GM23338 (cell line): ENCODE measurements at regions not wholly inside any gene's neighbourhood (a gene's known extent, or its start where the extent isn't known, plus 50 kb on each side); places are given as distances from the start of the nearest gene placed in this dataset.

Experiments used
- ATAC-seq: fragments of 200-7000 bp; cut with Tn5 transposase; 3 replicates; pipeline ENCODE4 v1.9.1; 2020
- DNase-seq: peaks from one replicate; pipeline ENCODE4 v3.0.0-alpha.2; 2015; ENCODE audit warnings: low spot score
- H2AFZ ChIP-seq: fragments of 200-600 bp; sonication (generic); 2 replicates; pipeline ENCODE4 v1.8.0; 2016; ENCODE audit warnings: antibody characterized with exemption, mild to moderate bottlenecking, moderate library complexity
- H3F3A ChIP-seq: fragments of 200-600 bp; sonication (generic); replicated peaks from 2 replicates; pipeline ENCODE4 v1.8.0; 2017; ENCODE audit warnings: antibody characterized with exemption, mixed run types, low read depth
- H3K27ac ChIP-seq: fragments of 200-600 bp; sonication (generic); 2 replicates; pipeline ENCODE4 v1.6.1; 2016; ENCODE audit warnings: low read depth
- H3K27me3 ChIP-seq: fragments of 200-600 bp; sonication (generic); 2 replicates; pipeline ENCODE4 v1.8.0; 2016; ENCODE audit warnings: mild to moderate bottlenecking, mixed run types, moderate library complexity; ENCODE audit not compliant: insufficient read depth
- H3K36me3 ChIP-seq: fragments of 200-600 bp; sonication (generic); 2 replicates; pipeline ENCODE4 v1.8.0; 2016; ENCODE audit warnings: mild to moderate bottlenecking; ENCODE audit not compliant: insufficient read depth
- H3K4me1 ChIP-seq: fragments of 200-600 bp; sonication (generic); 2 replicates; pipeline ENCODE4 v1.8.0; 2016; ENCODE audit warnings: mild to moderate bottlenecking, moderate library complexity; ENCODE audit not compliant: insufficient read depth
- H3K4me2 ChIP-seq: fragments of 200-600 bp; sonication (generic); 2 replicates; pipeline ENCODE4 v1.7.1; 2017; ENCODE audit warnings: mixed run types
- H3K4me3 ChIP-seq: fragments of 200-600 bp; sonication (generic); 2 replicates; pipeline ENCODE4 v1.6.1; 2016; ENCODE audit warnings: mixed run types
- H3K79me2 ChIP-seq: fragments of 200-600 bp; sonication (generic); replicated peaks from 2 replicates; pipeline ENCODE4 v1.8.0; 2017; ENCODE audit warnings: mild to moderate bottlenecking; ENCODE audit not compliant: insufficient read depth
- H3K9me2 ChIP-seq: fragments of 200-600 bp; sonication (generic); 2 replicates; pipeline ENCODE4 v1.8.0; 2017; ENCODE audit not compliant: insufficient read depth
- H4K20me1 ChIP-seq: fragments of 200-600 bp; sonication (generic); replicated peaks from 2 replicates; pipeline ENCODE4 v1.8.0; 2017; ENCODE audit warnings: mild to moderate bottlenecking; ENCODE audit not compliant: insufficient read depth
- H3K27ac Mint-ChIP-seq: 2 replicates; pipeline ENCODE4 v1.8.0; 2020; ENCODE audit warnings: inconsistent platforms, mild to moderate bottlenecking, moderate library complexity, mixed read lengths
- H3K27me3 Mint-ChIP-seq: 3 replicates; pipeline ENCODE4 v1.8.0; 2022; ENCODE audit warnings: low read depth, mild to moderate bottlenecking, moderate library complexity, mixed read lengths, inconsistent platforms; ENCODE audit not compliant: insufficient read depth, poor library complexity
- H3K36me3 Mint-ChIP-seq: 3 replicates; pipeline ENCODE4 v1.8.0; 2021; ENCODE audit warnings: low read depth, mild to moderate bottlenecking, inconsistent platforms, moderate library complexity, mixed read lengths
- H3K4me1 Mint-ChIP-seq: 3 replicates; pipeline ENCODE4 v1.8.0; 2020; ENCODE audit warnings: mild to moderate bottlenecking, inconsistent platforms, mixed read lengths
- H3K4me3 Mint-ChIP-seq: 3 replicates; pipeline ENCODE4 v1.8.0; 2021; ENCODE audit warnings: moderate library complexity, mild to moderate bottlenecking, inconsistent platforms, mixed read lengths
- H3K9me3 Mint-ChIP-seq: 3 replicates; pipeline ENCODE4 v1.8.0; 2020; ENCODE audit warnings: moderate library complexity, mild to moderate bottlenecking, inconsistent platforms, mixed read lengths
- CREB1 ChIP-seq: fragments of 250-450 bp; sonication (Bioruptor Pico); IDR thresholded peaks from 2 replicates; pipeline ENCODE4 v1.5.0; 2020; ENCODE audit warnings: low read depth, mild to moderate bottlenecking, moderate library complexity
- CTCF ChIP-seq, 2 experiments: fragments of 200-600 bp in 1 of 2; sonication (generic) in 1 of 2; conservative IDR thresholded peaks; 2 replicates each; pipeline versions ENCODE4 v1.5.1 to v1.6.1; 2016 to 2017; ENCODE audit warnings: antibody characterized with exemption in 2 of 2, low read depth in 2 of 2, mild to moderate bottlenecking in 2 of 2, moderate library complexity in 1 of 2
- ETS1 ChIP-seq: IDR thresholded peaks from 2 replicates; pipeline ENCODE4 v1.6.1; 2016; ENCODE audit warnings: antibody characterized with exemption
- EZH2 ChIP-seq: fragments of 200-600 bp; sonication (generic); IDR thresholded peaks from one replicate; pipeline ENCODE4 v1.8.0; 2017; ENCODE audit warnings: antibody characterized with exemption, mild to moderate bottlenecking, low read depth; ENCODE audit not compliant: unreplicated experiment
- EZH2phosphoT487 ChIP-seq: fragments of 200-600 bp; sonication (generic); IDR thresholded peaks from one replicate; pipeline ENCODE4 v1.8.1; 2018; ENCODE audit warnings: antibody characterized with exemption; ENCODE audit not compliant: unreplicated experiment
- JUNB ChIP-seq: IDR thresholded peaks from one replicate; pipeline ENCODE4 v1.6.1; 2016; ENCODE audit warnings: antibody characterized with exemption; ENCODE audit not compliant: unreplicated experiment
- NANOG ChIP-seq: IDR thresholded peaks from 2 replicates; pipeline ENCODE4 v1.6.1; 2016; ENCODE audit warnings: antibody characterized with exemption, borderline replicate concordance
- POLR2AphosphoS5 ChIP-seq: IDR thresholded peaks from 2 replicates; pipeline ENCODE4 v1.6.1; 2016; ENCODE audit warnings: antibody characterized with exemption, low read depth
- REST ChIP-seq: IDR thresholded peaks from one replicate; pipeline ENCODE4 v1.6.1; 2018; ENCODE audit warnings: antibody characterized with exemption; ENCODE audit not compliant: unreplicated experiment
- STAT1 ChIP-seq: IDR thresholded peaks from one replicate; pipeline ENCODE4 v1.6.1; 2016; ENCODE audit warnings: antibody characterized with exemption; ENCODE audit not compliant: unreplicated experiment
- ZNF114 ChIP-seq: fragments of 250-450 bp; sonication (Bioruptor Pico); IDR thresholded peaks from 2 replicates; pipeline ENCODE4 v1.5.0; 2020; ENCODE audit warnings: mild to moderate bottlenecking, moderate library complexity
- ZNF331 ChIP-seq: fragments of 250-450 bp; sonication (Bioruptor Pico); IDR thresholded peaks from 2 replicates; pipeline ENCODE4 v1.5.0; 2020; ENCODE audit warnings: low read depth, mild to moderate bottlenecking, moderate library complexity
- ZNF462 ChIP-seq: fragments of 250-450 bp; sonication (Bioruptor Pico); IDR thresholded peaks from 2 replicates; pipeline ENCODE4 v1.5.0; 2020; ENCODE audit warnings: mild to moderate bottlenecking, moderate library complexity

- Mint-ChIP-seq H3K9me3 (peaks cover 27% of the 10 kb centered on the region), H3K36me3 (peaks cover 23% of the 10 kb centered on the region), H3K4me1 (peaks cover 3% of the 10 kb centered on the region; the same call in 1 of the 3 replicates), H3K4me3 (no peak overlapping the region), H3K27me3 (peaks cover 3% of the 10 kb centered on the region), H3K27ac (no peak overlapping the region)
- Histone ChIP-seq H3K79me2 (no peaks in the 10 kb centered on the region), H3K4me3 (no peak overlapping the region), H3K27ac (no peak overlapping the region), H2AFZ (no peak overlapping the region), H3K4me2 (no peak overlapping the region), H3K4me1 (no peaks in the 10 kb centered on the region), H3K27me3 (no peaks in the 10 kb centered on the region), H3F3A (no peaks in the 10 kb centered on the region), H3K9me2 (peaks cover 5% of the 10 kb centered on the region; the same call in 1 of the 2 replicates), H3K36me3 (peaks cover 10% of the 10 kb centered on the region), H4K20me1 (no peaks in the 10 kb centered on the region)
- ATAC-seq (no peak), DNase-seq (no peak)
- TF ChIP-seq CREB1 (CRISPR knock-in tag) (no peak), ETS1 (no peak), ZNF114 (CRISPR knock-in tag) (no peak), REST (no peak), EZH2phosphoT487 (no peak), EZH2 (no peak), ZNF331 (CRISPR knock-in tag) (no peak), ZNF462 (CRISPR knock-in tag) (no peak), JUNB (no peak), CTCF (conservative IDR thresholded peaks at IDR 0.05; ENCODE audit: low read depth in 2 of 2) (no peak), STAT1 (no peak), POLR2AphosphoS5 (no peak), NANOG (no peak)
These were observed 107.7 kb downstream of the LBH start for GRCh38 chr2:30339071-30339470.
